Right lung (tissue), 2 donors: ENCODE measurements at regions not wholly inside any gene's neighbourhood (a gene's known extent, or its start where the extent isn't known, plus 50 kb on each side); places are given as distances from the start of the nearest gene placed in this dataset.

ENCODE experiments used
- DNase-seq, 2 donors: peaks; one replicate each; pipeline ENCODE4 v3.0.0-alpha.2; 2013

DNA sequence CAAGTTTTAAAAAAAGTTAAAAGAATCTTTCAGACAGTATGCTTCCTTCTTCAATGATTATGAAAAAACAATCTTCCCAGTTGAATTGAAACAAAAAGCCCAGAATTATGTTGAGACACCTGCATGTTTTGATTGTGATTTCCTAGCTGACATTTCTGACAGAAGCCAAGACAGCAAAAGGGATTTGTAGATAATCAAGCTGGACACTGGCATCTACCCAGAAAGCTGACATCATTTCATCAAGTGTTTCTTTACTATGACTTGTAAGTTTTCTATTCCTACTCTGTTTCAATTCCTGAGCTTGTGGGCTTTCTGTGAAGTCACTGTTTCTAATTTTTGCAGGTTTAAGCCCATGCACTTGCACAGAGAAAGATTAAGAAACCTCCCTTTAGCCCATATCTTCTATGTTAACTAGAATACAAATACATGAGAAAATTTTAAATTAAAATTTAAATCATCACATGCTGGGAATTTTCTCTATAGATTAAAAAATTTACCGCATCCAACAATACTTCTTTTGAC lies 82.9 kb upstream of the CCDC85A start:
- no peak for DNase-seq

DNA sequence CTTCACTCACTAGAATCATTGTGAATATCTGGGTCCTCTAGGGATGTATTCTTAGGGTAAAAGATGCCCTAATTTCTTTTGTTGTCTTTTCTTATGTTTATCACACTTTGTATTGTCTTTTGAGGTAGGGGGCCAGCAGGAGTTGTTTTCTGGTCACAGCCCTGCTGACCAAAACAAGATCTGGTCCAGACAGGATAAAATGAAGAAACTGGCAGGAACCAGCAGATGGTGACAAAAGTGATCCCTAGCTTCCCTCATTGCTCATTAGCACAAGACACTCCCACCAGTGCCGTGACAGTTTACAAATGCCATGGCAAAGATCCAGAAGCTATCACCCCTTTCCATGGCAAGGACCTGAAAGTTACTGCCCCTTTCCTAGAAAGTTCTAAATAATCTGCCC lies 81.7 kb upstream of the CCDC85A start:
- DNase-seq, result no peak

DNA sequence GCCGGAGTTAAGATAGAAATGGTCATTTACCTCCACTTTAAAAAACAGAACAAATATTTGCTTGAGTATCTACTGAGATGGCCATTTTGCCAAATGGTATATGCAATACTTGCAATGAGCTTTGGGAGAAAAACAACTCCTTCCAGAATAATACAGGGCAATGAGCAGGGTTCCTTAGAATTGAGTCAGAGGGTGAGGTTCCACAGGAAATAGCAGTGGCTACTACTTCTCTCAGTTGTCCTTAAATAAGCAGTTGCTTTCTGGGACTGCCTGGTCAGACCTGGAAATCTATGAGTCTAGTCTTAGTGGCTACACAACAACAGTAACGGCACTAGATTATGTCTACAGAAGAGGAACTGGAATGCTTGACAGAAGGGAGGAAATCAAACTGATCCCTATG lies 80.9 kb upstream of the CCDC85A start:
- DNase-seq, result no peak

DNA sequence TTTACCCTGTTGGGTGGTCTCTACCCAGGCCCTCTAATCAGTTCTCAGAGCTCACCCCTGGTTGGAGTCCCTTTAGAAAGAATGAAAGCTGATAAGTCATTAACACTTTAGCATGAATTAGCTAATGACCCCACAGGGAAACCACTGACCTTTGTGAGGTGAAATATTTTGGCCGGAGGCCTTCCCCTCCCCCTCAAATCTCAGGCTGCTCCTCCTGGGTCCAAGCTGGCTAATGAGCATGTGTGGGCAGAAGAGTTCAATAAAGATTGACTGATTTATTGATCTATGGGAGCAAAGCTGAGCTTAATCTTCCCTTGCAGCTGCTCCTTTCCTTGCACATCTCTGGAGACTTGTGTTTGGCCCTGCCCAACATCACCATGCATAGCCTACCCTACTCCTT lies 78.8 kb upstream of the CCDC85A start:
- no peak for DNase-seq

- no peak for DNase-seq
Observed at GRCh38 chr2:56107502-56108220, 76.1 kb upstream of the CCDC85A start.

DNA sequence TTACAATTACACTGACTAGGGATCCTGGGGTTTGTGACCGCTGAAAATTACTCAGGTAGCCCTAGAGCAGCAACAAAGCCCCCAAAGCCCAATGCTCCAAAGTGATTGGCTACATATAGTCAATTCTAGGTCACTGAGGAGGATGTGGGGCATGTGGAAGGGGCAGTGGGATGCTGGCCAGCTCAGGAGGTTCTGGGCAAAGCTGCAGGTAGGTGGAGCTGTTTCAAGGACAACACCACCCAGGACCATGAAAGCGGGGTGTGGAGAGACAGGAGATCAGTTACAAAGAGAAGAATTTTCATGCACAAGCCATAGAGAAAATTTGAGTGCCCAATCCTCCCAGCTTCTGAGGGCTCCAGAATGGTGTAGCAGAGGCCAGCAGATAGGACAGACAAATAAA lies 75.0 kb upstream of the CCDC85A start:
- no peak for DNase-seq

GRCh38 chr2:56109994-56110393 lies 73.8 kb upstream of the CCDC85A start:
- no peak for DNase-seq

GRCh38 chr2:56113382-56113975 lies 70.3 kb upstream of the CCDC85A start:
- DNase-seq, result no peak

- DNase-seq, result no peak
Observed at GRCh38 chr2:56117764-56118163, 66.0 kb upstream of the CCDC85A start.

DNA sequence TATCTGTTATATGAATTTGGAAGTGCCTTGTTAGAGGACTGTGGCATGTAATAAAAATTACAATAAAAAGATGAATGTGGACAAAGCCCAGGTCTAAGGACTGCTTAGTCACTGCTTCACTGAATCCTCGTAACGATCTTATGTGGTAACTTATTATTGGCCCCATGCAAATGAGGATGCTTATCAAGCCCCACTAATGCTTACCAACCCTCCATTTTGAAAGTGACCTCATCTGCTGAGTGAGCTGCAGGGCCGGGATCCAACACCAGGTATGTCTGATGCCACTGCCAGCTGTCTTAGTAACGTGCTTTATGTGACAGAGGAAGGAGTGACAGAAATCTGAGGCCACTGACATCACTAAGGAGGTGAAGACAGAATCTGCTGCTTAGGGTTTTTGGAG lies 65.3 kb upstream of the CCDC85A start:
- DNase-seq, result no peak

DNA sequence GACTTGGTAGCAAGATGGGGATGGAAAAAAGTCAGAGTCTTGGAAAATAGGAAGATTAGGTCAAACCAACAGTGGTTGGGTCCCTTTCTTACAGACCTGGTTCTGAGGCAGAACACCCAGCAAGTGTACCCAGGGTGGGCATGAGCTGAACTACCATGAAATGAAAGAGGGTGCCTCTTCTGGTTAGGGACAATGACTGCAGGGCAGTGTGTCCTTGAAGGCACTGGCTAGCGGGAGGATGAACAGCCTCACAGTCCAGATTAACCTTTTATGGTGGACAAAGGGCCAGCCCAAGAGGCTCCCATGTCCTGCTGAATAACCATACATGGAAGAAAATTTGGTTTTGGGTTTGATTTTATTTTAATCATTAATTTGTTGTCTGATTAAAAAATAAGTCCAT lies 61.8 kb upstream of the CCDC85A start:
- no peak for DNase-seq

DNA sequence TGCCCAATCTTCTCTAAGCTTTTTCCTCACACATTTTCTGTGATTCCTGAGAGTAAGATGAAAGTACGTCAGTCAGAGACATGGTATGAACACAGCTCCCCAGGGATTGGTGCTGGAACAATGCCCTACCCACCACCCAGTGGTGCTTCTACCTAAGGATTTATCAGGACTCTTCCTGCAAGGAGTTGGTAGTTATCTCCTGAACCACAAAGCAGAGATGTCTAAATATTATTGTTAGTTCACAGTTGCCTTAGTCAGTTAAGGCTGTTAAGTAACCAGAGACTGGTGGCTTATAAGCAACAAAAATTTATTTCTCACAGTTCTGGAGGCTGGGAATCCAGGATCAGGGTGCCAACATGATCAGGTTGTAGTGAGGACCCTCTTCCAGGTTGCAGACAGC lies 60.3 kb upstream of the CCDC85A start:
- no peak for DNase-seq

DNA sequence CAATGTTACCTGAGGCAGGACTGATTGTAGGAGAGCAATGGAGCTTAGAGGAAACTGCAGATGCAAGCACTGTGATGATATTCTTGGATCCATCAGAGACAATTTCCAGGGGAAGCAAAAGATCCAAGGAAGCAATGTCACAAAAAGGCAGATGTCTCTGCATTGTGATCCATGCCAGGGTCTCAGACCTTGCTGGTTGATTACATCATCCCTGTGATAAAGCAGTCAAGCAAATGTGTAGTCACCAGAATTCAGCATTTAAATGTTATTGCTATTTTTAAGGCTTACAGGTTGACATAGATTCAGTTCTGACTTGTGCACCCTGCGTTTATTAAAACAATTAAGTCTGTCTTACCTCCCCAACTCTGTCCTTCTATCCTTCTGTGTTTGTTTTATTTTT lies 56.8 kb upstream of the CCDC85A start:
- DNase-seq, result no peak

DNA sequence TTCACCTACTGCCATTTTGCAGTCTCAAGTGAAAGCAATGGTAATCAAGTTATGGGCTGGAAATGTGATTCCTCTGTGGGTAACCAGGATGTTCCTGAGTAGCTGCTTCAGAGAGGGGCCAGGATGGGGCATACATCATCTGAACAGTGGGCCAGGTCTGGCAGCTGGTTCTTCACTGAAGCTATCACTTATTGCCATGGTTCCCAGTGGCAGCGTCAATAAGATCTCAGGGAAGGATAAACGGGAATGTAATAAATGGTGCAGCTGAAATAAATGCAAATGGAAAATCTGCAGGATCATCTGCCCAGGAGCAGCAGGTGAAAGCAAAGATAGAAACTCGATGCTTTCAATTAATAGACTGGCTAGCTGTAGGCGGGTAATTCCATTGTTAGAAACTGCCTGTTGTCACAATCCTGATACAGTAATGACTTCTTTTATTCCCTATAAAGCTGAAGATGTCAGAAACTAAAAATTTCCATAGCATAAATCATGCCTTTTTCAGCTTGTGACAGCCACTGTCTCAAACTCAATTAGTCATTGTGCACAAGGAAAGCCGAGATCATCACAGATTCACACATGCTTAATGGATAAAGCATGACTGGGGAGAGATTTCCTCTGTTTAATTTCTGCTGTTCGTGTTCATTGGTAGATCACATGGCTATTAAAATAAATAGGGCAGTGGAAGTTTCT lies 56.2 kb upstream of the CCDC85A start:
- DNase-seq, result no peak

DNA sequence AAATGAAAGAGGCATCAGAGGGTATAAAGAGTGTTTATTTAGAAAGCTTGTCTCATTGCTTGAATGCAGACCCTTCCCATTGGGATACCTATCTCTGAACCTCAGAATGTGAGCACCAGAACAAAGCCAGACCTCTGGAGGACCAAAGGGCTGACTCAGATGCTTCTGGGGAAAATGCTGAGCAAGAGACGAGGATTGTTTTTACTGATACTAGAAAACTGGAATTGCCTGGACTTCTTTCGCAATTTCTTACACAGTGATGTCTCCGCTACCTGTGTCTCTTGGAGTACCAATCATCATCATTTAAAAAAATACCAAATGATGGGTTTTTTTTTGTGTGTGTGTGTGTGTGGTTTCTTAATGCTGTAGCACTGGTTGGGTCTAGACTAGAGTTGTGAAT lies 55.6 kb upstream of the CCDC85A start:
- no peak for DNase-seq

- peak in 1 of 2 donors; percentile 12 for DNase-seq
Observed at GRCh38 chr2:56130463-56131070, 53.2 kb upstream of the CCDC85A start.

DNA sequence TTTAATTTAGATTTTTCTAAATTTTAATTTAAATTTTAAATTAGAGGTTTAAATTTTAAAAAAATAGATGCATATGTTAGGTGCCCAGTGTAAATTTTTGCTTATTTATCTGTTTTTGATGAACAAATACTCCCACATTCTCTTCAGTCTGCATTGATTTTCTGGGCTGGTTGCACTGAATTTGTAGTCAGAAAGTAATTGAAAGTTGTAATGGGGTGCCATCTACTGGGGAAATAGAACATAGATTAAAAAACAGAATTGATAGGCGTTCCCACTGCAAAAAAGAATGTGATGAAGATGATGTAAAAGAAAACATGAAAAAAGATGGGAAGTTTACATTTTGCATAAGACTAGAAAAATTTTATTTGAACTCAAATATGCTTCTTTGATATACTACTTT lies 51.7 kb upstream of the CCDC85A start:
- DNase-seq, result peak; percentile 10 to 36

DNA sequence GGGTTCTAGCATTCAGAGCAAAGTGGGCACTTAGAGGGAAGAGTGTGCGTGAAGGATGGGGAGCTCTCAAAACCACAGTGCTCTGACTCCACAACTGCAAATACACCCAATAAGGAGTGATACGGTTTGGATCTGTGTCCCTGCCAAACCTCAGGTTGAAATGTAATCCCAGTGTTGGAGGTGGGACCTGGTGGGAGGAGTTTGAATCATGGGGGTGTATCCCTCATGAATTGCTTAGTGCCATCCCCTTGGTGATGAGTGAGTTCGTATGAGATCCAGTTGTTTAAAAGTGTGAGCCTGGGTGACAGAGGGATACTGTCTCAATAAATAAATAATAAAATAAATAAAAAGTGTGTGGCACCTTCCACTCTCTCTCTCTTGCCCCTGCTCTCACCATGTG lies 50.3 kb upstream of the CCDC85A start:
- DNase-seq, result no peak

GRCh38 chr2:56133931-56134629 lies 49.7 kb upstream of the CCDC85A start:
- no peak for DNase-seq
